ENCODE measurements at regions not wholly inside any gene's neighbourhood (a gene's known extent, or its start where the extent isn't known, plus 50 kb on each side); places are given as distances from the start of the nearest gene placed in this dataset.

GRCh38 chr3:54064486-54064885 lies 57.9 kb upstream of the CACNA2D3 start:
- ChIA-PET POLR2A (no interaction called here), CTCF (no interaction called here)
- no peak for TF ChIP-seq CTCF (IDR thresholded peaks at IDR 0.05; ENCODE audit: insufficient read depth, low read length, missing control alignments)
- no peak overlapping the region for H3K4me3 ChIP-seq (ENCODE audit: low read depth, low read length)
- no peak for DNase-seq (ENCODE audit: low read depth, low spot score)

DNA sequence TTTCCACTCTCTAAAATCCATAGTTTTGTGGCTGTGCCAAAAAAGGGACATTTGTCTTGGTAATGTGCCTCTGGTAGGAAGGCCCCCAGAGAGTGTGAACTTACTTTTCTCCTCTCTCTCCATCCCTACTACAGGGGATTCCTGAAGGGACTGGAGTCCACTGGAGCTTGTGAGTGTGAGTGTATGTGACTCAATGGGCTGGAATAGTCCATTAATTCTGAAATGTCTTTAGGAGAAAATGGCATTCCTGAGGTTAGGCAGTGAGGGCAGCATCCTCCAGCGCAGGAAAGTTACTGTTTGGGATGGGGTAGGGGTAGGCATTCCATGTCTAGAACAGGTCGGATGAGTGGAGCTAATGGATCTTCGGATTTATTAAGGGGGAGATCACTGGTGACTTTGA lies 59.8 kb upstream of the CACNA2D3 start:
- POLR2A ChIA-PET: no interaction called here
- no peak overlapping the region for H3K4me3 ChIP-seq (ENCODE audit: low read depth, low read length)
- CTCF ChIA-PET: no interaction called here
- no peak for DNase-seq (ENCODE audit: low read depth, low spot score)
- TF ChIP-seq CTCF (IDR thresholded peaks at IDR 0.05; ENCODE audit: insufficient read depth, low read length, missing control alignments): no peak

DNA sequence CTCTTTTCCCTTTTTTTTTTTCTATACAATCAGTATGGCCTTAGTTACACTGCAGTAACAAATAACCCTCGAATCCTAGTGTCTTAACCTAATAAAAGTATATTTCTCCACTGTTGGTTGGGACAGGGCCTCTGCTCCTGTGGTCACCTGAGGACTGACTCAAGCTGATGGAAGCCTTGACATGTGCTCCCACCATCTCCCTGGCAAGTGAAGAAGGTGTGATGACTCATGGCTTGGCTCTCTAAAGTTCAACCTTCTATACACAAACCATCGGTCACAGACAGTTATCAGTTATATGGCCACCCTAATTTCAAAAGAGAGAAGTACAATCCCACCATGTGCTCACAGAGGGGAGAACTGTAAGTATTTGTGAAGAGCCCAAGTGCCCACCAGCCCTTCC lies 65.8 kb upstream of the CACNA2D3 start:
- H3K4me3 ChIP-seq (ENCODE audit: low read depth, low read length): no peak overlapping the region
- no peak for TF ChIP-seq CTCF (IDR thresholded peaks at IDR 0.05; ENCODE audit: insufficient read depth, low read length, missing control alignments)
- DNase-seq (ENCODE audit: low read depth, low spot score): no peak
- POLR2A ChIA-PET: no interaction called here
- CTCF ChIA-PET: no interaction called here

DNA sequence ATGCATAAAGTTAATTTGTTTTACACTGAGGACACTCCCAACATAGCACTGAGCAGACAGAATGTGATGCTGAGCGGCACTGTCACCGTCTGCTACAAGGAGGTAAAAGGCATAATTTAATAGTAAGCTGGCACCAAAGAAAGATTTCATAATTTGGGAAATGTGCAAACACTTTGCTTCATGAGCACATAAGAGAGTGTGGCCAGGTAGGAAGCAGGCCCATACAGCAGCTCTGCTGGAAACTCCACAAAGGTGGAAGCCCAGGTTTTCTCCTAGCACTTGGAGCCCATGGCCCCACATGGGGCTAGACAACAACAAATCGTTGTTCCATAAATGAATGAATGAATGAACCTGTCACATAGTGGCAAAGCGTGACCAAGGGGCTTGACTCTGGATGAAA lies 68.5 kb upstream of the CACNA2D3 start:
- ChIA-PET POLR2A (no interaction called here), CTCF (no interaction called here)
- DNase-seq (ENCODE audit: low read depth, low spot score): no peak

DNA sequence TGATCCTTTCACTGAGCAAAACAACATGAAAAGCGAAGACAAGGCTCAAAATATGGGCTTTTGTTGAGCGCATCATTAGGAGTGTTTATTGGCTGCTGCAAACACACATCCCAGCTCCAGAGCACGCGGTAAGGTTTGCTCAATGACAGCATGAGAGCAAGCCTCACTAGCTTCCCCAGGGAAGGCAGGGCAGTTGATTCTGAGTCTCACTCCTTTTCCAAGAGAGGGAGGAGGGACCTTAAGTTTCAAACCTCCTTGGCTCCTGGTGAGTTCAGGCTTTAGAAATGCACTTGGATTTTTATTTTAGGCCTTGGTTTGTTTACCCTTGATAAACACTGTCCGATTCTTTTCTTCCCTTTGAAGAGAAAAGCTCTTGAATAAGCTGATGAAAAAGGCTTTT lies 69.1 kb upstream of the CACNA2D3 start:
- no peak for DNase-seq (ENCODE audit: low read depth, low spot score)
- H3K4me3 ChIP-seq (ENCODE audit: low read depth, low read length): no peak overlapping the region
- ChIA-PET CTCF (no interaction called here), POLR2A (no interaction called here)
- no peak for TF ChIP-seq CTCF (IDR thresholded peaks at IDR 0.05; ENCODE audit: insufficient read depth, low read length, missing control alignments)

More for the DNA sequence above, 68.5 kb upstream of the CACNA2D3 start:
- TF ChIP-seq CTCF (IDR thresholded peaks at IDR 0.05; ENCODE audit: insufficient read depth, low read length, missing control alignments): no peak
- H3K4me3 ChIP-seq (ENCODE audit: low read depth, low read length): no peak overlapping the region

DNA sequence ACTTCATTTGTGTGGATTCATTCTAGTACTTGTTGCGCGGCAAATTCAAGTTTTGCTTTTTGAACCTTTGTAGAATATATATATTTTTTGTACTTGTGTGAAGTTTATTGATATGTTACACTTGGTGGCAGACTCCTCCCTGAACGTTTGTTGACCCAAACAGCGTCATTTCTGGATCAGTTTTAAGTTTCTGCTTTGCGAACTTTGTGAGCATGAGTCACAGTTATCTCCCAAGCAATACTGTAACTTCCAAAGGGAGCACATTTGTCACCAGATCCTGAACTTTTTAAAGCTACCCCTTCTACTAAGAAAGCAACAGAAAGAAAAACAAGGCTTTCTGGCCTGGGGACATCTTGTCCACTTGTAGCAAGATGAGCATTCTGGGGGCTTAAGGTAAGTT lies 74.8 kb upstream of the CACNA2D3 start:
- DNase-seq (ENCODE audit: low read depth, low spot score): no peak
- ChIA-PET CTCF (no interaction called here), POLR2A (no interaction called here)
- no peak overlapping the region for H3K4me3 ChIP-seq (ENCODE audit: low read depth, low read length)
- no peak for TF ChIP-seq CTCF (IDR thresholded peaks at IDR 0.05; ENCODE audit: insufficient read depth, low read length, missing control alignments)
